GM12872 (cell line): ENCODE measurements at regions not wholly inside any gene's neighbourhood (a gene's known extent, or its start where the extent isn't known, plus 50 kb on each side); places are given as distances from the start of the nearest gene placed in this dataset.

Experiments
- CTCF ChIP-seq: IDR thresholded peaks from 3 replicates; pipeline ENCODE4 v1.5.1; 2011; ENCODE audit warnings: low read depth, mild to moderate bottlenecking, low read length, moderate library complexity; ENCODE audit not compliant: insufficient read depth

DNA sequence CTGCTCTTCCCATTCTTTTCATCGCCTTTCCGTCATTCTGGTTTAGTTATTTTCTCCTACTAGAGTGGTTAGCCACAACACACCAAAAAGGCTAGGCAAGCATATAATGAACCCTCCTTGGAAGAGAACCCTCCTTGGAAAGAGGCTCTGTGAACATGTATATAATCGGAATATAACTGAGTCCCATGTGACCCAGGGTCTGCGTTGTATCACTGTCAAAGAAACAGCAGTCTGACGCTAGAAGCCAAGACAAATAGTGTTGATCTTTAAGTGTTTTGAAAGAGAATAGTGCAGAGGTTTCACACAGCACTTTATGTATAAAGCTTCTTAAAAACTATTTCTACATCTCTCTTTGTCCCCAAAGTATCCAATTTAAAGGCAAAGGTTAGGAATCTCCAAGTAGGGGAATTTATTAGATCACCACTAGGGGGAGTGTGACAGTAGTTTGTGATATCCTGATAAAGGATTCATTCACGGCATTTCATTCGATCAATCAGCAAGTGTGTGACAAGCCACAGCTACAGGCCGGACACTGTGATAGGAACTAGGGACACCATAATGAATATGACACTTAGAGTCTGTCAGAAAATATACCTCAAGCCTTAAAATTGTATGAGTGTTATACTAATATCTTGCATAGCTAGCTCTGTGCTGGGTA lies 395.3 kb downstream of the CD109 start:
- TF ChIP-seq CTCF = peak; percentile 62

GRCh38 chr6:74087899-74088298 lies 391.9 kb downstream of the CD109 start:
- no peak for TF ChIP-seq CTCF

DNA sequence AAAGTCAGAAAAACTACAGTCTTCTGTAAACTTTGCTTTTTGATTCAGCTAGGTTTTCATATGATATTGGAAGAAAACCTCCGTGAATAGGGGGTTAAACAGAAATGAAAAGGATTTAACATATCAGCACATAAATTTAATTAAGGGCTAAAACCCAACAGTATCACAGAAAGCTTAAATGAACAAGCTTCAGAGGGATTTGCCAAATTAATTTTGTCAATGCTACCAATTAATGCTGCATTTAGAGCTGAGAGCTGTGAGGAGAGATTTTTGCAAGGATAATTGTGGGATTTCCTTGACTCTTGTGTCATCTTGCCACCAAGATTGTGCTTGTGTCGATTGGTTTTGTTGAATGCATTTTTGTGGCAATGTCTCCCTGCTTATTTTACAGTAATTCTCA lies 379.9 kb downstream of the CD109 start:
- TF ChIP-seq CTCF = no peak

DNA sequence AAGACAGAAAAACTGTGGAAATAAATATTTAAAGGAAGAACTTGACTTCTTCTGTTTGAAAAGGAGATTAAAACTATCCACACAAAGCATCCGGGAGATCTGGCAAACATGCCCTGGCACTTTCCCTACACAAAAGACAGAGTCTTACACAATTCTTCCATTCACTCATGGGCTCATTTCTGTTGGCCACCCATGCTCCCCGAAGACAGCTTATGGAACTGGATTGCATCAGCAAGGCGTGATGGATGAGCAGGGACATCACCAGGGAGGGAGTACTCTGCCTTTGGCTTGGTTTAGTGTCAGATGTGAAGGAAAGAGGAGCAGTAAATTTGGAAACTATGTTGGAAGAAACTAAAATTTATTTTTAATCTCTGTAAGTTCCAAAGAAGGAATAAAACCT lies 379.3 kb downstream of the CD109 start:
- TF ChIP-seq CTCF = no peak

GRCh38 chr6:74074645-74075044 lies 378.6 kb downstream of the CD109 start:
- TF ChIP-seq CTCF = no peak

- no peak for TF ChIP-seq CTCF
Measured at GRCh38 chr6:74073999-74074398, 378.0 kb downstream of the CD109 start.

GRCh38 chr6:74073429-74073828 lies 377.4 kb downstream of the CD109 start:
- no peak for TF ChIP-seq CTCF

DNA sequence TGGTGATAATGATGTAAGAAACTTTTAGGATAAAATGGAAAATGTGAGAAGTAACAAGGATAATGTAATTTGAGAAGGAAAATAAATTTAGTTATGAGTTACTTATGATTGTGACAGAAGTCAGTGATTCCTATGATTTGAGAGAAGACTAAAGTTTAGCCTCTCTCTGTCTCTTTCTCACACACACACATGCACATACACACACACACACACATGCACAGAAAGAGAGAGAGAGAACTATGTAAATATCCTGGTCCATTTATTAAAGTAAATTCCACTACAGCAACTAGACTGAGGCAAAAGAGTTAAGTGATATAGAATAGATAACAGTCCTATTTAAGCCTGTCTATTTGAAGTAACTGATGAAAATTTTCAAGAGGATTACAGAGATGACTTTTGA lies 375.2 kb downstream of the CD109 start:
- TF ChIP-seq CTCF = no peak
